ENCODE measurements at regions not wholly inside any gene's neighbourhood (a gene's known extent, or its start where the extent isn't known, plus 50 kb on each side); places are given as distances from the start of the nearest gene placed in this dataset.

DNA sequence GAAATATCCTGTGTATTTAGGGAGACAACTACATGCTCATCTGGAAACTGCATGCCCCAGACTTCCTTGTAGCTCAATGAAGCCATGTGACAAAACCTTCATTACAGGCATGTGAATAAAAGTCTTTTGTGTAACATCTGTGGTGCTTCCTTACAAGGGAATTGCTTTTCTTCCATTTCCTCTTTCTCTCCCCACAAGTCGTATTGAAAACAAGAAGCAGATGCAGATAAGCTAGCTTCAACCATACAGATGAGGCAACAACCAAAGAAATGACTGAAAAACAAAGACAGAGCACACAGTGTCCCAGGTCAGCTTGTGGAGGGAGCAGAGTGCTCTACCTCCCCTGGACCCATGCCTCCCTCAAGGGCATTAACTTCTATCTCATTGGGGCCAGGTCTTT lies 115.8 kb upstream of the INPP4B start:
- H3K4me3 ChIP-seq: no peak overlapping the region

DNA sequence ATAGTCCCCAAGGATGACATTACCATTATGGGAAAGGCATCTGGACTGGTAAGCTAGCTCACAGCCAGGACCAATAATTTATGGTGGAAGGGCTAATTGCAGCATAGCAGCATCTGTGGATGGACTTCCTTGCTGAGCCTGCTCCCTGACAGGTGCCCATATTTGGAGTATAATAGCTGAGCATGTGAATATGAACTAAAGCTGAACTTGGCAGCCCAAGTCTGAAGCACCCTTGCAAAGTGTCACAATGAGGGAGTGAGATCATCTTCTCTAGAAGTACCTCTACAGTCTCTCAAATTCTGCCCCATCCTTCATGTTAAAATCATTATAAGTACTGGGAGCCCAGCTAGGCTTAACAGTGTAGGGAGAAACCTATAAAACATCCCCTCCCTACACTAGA lies 128.2 kb upstream of the INPP4B start:
- H3K4me1 ChIP-seq: no peaks in the 10 kb centered on the region
- H3K27me3 ChIP-seq: no peaks in the 10 kb centered on the region
- H3K36me3 ChIP-seq: no peaks in the 10 kb centered on the region
- TF ChIP-seq POLR2A (IDR thresholded peaks at IDR 0.05): no peak
- TF ChIP-seq, protein P1, sequence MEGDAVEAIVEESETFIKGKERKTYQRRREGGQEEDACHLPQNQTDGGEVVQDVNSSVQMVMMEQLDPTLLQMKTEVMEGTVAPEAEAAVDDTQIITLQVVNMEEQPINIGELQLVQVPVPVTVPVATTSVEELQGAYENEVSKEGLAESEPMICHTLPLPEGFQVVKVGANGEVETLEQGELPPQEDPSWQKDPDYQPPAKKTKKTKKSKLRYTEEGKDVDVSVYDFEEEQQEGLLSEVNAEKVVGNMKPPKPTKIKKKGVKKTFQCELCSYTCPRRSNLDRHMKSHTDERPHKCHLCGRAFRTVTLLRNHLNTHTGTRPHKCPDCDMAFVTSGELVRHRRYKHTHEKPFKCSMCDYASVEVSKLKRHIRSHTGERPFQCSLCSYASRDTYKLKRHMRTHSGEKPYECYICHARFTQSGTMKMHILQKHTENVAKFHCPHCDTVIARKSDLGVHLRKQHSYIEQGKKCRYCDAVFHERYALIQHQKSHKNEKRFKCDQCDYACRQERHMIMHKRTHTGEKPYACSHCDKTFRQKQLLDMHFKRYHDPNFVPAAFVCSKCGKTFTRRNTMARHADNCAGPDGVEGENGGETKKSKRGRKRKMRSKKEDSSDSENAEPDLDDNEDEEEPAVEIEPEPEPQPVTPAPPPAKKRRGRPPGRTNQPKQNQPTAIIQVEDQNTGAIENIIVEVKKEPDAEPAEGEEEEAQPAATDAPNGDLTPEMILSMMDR (IDR thresholded peaks at IDR 0.05): no peak
- no peak for TF ChIP-seq POLR2AphosphoS5 (IDR thresholded peaks at IDR 0.05)
- H3K9me3 ChIP-seq: no peaks in the 10 kb centered on the region
- H3K27ac ChIP-seq: no peak overlapping the region
- intact Hi-C loops (cut with DNase I; ENCODE audit: low total_unique reads): no loop called here
- no peak for DNase-seq (ENCODE audit: low spot score in 2 of 2)
- no peak overlapping the region for H3K4me3 ChIP-seq

More for the DNA sequence above, 115.8 kb upstream of the INPP4B start:
- H3K9me3 ChIP-seq: no peaks in the 10 kb centered on the region
- no peaks in the 10 kb centered on the region for H3K4me1 ChIP-seq
- intact Hi-C loops (cut with DNase I; ENCODE audit: low total_unique reads): no loop called here
- TF ChIP-seq POLR2A (IDR thresholded peaks at IDR 0.05): no peak
- TF ChIP-seq POLR2AphosphoS5 (IDR thresholded peaks at IDR 0.05): no peak
- TF ChIP-seq, protein P1 (IDR thresholded peaks at IDR 0.05): no peak
- H3K36me3 ChIP-seq: no peaks in the 10 kb centered on the region
- no peaks in the 10 kb centered on the region for H3K27me3 ChIP-seq
- no peak for DNase-seq (ENCODE audit: low spot score in 2 of 2)
- H3K27ac ChIP-seq: peak overlapping the region in 1 of 2 donors; percentile 40

DNA sequence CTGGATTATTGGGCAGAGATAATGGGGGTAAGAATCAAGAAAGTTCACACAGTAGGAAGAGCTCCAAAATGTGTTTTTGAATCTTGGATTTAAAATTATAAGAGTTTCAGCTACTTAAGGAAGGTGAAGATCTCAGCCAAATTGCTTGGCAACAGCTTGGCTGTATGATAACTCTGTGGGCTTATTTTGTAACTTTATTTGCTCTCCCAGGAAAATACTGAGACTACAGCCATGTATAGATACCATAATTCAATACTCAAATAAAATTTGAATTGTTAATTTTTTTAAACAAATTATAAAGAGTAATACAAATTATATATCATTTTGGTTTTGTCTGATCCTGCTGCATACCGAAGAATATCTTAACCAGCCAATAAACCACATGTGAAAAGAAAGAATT lies 129.5 kb upstream of the INPP4B start:
- TF ChIP-seq POLR2A (IDR thresholded peaks at IDR 0.05) (no peak), POLR2AphosphoS5 (IDR thresholded peaks at IDR 0.05) (no peak)
- TF ChIP-seq, protein P1 (IDR thresholded peaks at IDR 0.05): no peak
- H3K4me1 ChIP-seq: no peaks in the 10 kb centered on the region
- intact Hi-C loops (cut with DNase I; ENCODE audit: low total_unique reads): no loop called here
- no peaks in the 10 kb centered on the region for H3K27me3 ChIP-seq
- H3K9me3 ChIP-seq: no peaks in the 10 kb centered on the region
- no peaks in the 10 kb centered on the region for H3K36me3 ChIP-seq
- no peak for DNase-seq (ENCODE audit: low spot score in 2 of 2)
- no peak overlapping the region for H3K4me3 ChIP-seq
- no peak overlapping the region for H3K27ac ChIP-seq

DNA sequence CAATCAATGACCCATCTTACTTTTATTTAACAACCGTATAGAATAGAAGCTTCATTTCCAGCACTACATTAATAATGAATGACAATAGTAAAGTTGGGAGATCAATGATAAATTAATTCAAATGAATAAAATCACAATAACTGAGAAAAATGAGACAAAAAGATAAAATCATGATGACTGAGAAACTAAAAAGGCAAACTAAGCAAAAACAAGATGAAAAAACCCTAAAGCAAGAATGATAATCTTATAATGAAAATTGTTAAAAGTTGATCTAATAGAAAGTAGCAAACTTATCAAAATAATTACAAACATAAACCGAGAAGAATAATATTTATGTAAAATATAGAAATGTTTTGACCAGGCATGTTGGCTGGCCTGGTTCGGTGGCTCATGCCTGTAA lies 130.4 kb upstream of the INPP4B start:
- intact Hi-C loops (cut with DNase I; ENCODE audit: low total_unique reads): no loop called here
- no peak overlapping the region for H3K4me3 ChIP-seq
- H3K4me1 ChIP-seq: no peaks in the 10 kb centered on the region
- H3K27me3 ChIP-seq: no peaks in the 10 kb centered on the region
- H3K27ac ChIP-seq: no peak overlapping the region
- TF ChIP-seq POLR2A (IDR thresholded peaks at IDR 0.05) (no peak), POLR2AphosphoS5 (IDR thresholded peaks at IDR 0.05) (no peak)
- TF ChIP-seq, protein P1 (IDR thresholded peaks at IDR 0.05): no peak
- no peaks in the 10 kb centered on the region for H3K9me3 ChIP-seq
- DNase-seq (ENCODE audit: low spot score in 2 of 2): no peak
- H3K36me3 ChIP-seq: no peaks in the 10 kb centered on the region

DNA sequence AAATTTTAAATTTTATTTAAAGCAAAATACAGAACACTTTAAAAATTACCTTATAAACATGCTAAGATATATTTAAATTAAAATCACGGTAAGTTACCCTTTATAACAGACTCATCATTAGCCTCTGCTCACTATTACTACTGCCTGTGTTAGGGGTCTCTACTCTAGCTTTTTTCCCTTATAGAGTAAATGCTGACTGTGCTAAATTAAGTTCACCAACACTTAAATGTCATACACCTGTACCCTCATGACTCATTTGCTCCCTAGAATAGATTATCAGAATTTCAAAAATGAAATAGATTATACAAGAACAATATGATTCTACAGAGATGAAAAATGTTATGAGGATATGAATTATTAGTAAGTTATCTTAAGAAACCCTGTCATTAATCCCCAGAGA lies 131.1 kb upstream of the INPP4B start:
- Histone ChIP-seq H3K27me3 (no peaks in the 10 kb centered on the region), H3K27ac (no peak overlapping the region), H3K4me3 (no peak overlapping the region), H3K36me3 (no peaks in the 10 kb centered on the region), H3K4me1 (no peaks in the 10 kb centered on the region), H3K9me3 (no peaks in the 10 kb centered on the region)
- intact Hi-C loops (cut with DNase I; ENCODE audit: low total_unique reads): no loop called here
- TF ChIP-seq POLR2AphosphoS5 (IDR thresholded peaks at IDR 0.05) (no peak), POLR2A (IDR thresholded peaks at IDR 0.05) (no peak)
- TF ChIP-seq, protein P1 (IDR thresholded peaks at IDR 0.05): no peak
- DNase-seq (ENCODE audit: low spot score in 2 of 2): no peak

Measured in breast epithelium (tissue), 4 donors.